Upper lobe of right lung (tissue), 1 donor: ENCODE measurements at regions not wholly inside any gene's neighbourhood (a gene's known extent, or its start where the extent isn't known, plus 50 kb on each side); places are given as distances from the start of the nearest gene placed in this dataset.

Source experiments
- ATAC-seq: fragments of 200-7000 bp; cut with Tn5 transposase; one replicate; pipeline ENCODE4 v1.9.1; 2020; ENCODE audit warnings: mild to moderate bottlenecking, moderate library complexity
- DNase-seq: peaks from one replicate; pipeline ENCODE4 v3.0.0-alpha.2; 2020
- H3K27ac ChIP-seq: fragments of 200-600 bp; one replicate; pipeline ENCODE4 v1.8.0; 2022
- H3K27me3 ChIP-seq: fragments of 200-600 bp; one replicate; pipeline ENCODE4 v1.8.0; 2022; ENCODE audit warnings: mild to moderate bottlenecking
- H3K36me3 ChIP-seq: fragments of 200-600 bp; one replicate; pipeline ENCODE4 v1.8.0; 2022
- H3K4me1 ChIP-seq: fragments of 200-600 bp; one replicate; pipeline ENCODE4 v1.8.0; 2022
- H3K4me3 ChIP-seq: fragments of 200-600 bp; one replicate; pipeline ENCODE4 v1.8.0; 2022; ENCODE audit warnings: mild to moderate bottlenecking
- H3K9me3 ChIP-seq: fragments of 200-600 bp; one replicate; pipeline ENCODE4 v1.8.0; 2022
- CTCF ChIP-seq: fragments of 200-600 bp; IDR thresholded peaks from one replicate; pipeline ENCODE4 v1.8.0; 2022; ENCODE audit warnings: antibody characterized with exemption
- intact Hi-C: fragments of 100-400 bp; cut with DNase I; formaldehyde crosslinking; loops from one replicate; pipeline ENCODE4 v1.11.0; 2022
- donor health status: DM: no; HTN: yes; CAD: no; lungs with severe emphysema.

DNA sequence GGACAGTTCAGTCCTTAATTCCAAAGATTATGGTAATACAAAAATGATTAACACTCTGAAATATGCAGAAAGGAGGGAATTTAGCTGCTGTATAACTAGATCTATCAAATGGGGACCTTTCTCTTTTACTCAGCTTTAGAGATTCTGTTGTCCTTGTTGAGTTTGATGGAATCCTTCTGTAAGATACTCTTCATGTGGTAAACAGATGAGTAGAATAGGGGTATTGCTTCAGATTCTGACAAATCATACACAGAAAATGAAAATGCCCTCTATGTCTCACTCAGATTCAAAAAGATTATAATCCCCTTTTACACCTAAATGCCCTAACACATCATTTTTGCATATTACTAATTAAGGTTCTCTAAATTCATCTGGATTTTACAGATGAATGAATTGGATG is 50.7 kb downstream of the ARHGAP35 start:
- Histone ChIP-seq H3K4me3 (no peak overlapping the region), H3K27me3 (no peaks in the 10 kb centered on the region), H3K27ac (no peak overlapping the region), H3K36me3 (no peaks in the 10 kb centered on the region), H3K9me3 (no peaks in the 10 kb centered on the region), H3K4me1 (peaks cover 50% of the 10 kb centered on the region)
- ATAC-seq: no peak
- no peak for DNase-seq
- no peak for TF ChIP-seq CTCF
- intact Hi-C loops: no loop called here

DNA sequence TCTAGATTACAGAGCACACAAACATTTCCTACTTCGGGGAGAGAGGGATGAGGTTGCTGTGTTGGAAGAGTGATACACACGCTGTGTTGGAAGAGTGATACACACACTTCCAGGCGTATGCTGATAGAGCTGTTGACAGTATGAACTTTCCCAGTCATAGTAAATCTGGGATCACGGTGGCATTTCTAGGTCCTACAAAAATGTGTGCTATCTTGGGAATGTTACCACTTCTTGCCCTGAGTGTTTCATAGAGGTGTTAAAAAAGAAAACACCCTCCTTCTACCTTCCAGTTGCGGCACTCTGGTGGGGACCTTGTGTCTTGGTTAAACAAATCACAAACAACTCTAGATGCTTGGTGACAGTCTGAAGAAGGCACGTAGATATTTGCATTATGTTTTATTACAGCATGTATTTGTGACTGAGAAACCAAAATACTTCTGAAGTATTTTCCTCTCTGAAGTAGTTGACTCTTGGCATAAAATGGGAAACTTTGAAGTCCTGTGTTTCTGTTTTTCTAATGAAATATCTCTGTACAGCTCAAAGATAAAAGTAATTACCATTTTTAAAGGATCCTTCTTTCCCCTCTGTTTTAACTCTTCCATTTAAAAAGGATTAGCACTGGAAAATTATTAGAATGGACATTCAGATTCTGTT is 52.5 kb downstream of the ARHGAP35 start:
- peak overlapping the region; percentile 39 for H3K27ac ChIP-seq
- no peak for TF ChIP-seq CTCF
- ATAC-seq: peak; percentile 89

GRCh38 chr19:46913852-46914430 is 53.1 kb downstream of the ARHGAP35 start:
- Histone ChIP-seq H3K4me3 (peak overlapping the region; percentile 1), H3K36me3 (peaks cover 7% of the 10 kb centered on the region), H3K4me1 (peaks cover 39% of the 10 kb centered on the region), H3K27ac (peak overlapping the region; percentile 39), H3K27me3 (no peaks in the 10 kb centered on the region), H3K9me3 (no peaks in the 10 kb centered on the region)
- DNase-seq (no peak), ATAC-seq (peak; percentile 27)
- intact Hi-C loops: no loop called here
- TF ChIP-seq CTCF: no peak

More for the DNA sequence above, 52.5 kb downstream of the ARHGAP35 start:
- intact Hi-C loops: no loop called here
- Histone ChIP-seq H3K27me3 (no peaks in the 10 kb centered on the region), H3K9me3 (no peaks in the 10 kb centered on the region), H3K36me3 (peaks cover under 1% of the 10 kb centered on the region), H3K4me1 (peaks cover 44% of the 10 kb centered on the region), H3K4me3 (peak overlapping the region; percentile 1)
- DNase-seq: no peak

DNA sequence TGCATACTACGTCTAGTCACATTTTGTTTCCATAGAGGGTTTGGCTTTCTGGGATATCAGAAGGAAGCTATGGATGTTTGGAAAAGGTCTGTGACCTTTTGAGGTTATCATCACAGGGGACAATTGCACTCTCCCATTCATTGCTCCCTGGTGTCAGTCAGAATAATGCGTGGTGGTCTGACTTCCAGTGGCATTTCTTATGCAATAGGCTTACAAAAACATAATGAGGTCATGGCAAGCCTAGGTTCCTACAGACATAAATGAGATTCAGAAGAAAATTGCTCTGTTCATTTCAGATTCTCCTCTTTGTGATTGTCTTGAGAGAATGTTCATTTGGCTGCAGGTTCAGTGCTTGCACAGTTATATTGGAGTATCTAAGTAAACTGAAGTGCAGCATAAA is 54.6 kb downstream of the ARHGAP35 start:
- intact Hi-C loops: no loop called here
- Histone ChIP-seq H3K4me3 (no peak overlapping the region), H3K9me3 (no peaks in the 10 kb centered on the region), H3K27ac (no peak overlapping the region), H3K36me3 (peaks cover 21% of the 10 kb centered on the region), H3K4me1 (peaks cover 35% of the 10 kb centered on the region), H3K27me3 (no peaks in the 10 kb centered on the region)
- no peak for TF ChIP-seq CTCF
- ATAC-seq (no peak), DNase-seq (no peak)

DNA sequence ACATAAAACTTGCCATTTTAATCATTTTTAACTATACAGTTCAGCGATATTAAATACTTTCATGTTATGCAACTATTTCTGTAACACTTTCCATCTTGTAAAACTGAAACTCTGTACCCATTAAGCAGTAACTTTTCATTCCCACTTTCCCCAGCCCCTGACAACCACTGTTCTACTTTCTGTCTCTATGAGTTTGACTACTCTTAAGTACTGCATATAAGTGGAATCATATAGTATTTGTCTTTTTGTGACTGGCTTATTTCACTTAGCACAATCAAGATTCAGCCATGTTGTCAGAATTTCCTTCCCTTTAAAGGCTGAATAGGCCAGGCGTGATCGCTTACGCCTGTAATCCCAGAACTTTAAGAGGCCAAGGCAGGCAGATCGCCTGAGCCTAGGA is 56.2 kb downstream of the ARHGAP35 start:
- no peak overlapping the region for H3K4me3 ChIP-seq
- peaks cover 35% of the 10 kb centered on the region for H3K4me1 ChIP-seq
- DNase-seq: no peak
- TF ChIP-seq CTCF: no peak
- intact Hi-C loops: no loop called here
- no peaks in the 10 kb centered on the region for H3K27me3 ChIP-seq
- peaks cover 38% of the 10 kb centered on the region for H3K36me3 ChIP-seq
- ATAC-seq: no peak
- no peaks in the 10 kb centered on the region for H3K9me3 ChIP-seq
- no peak overlapping the region for H3K27ac ChIP-seq
